GM12891 (cell line): ENCODE measurements at regions not wholly inside any gene's neighbourhood (a gene's known extent, or its start where the extent isn't known, plus 50 kb on each side); places are given as distances from the start of the nearest gene placed in this dataset.

Source experiments
- PAX5 ChIP-seq: IDR thresholded peaks from 2 replicates; pipeline ENCODE4 v1.6.1; 2011; ENCODE audit warnings: low read length, moderate library complexity, mild to moderate bottlenecking; ENCODE audit not compliant: insufficient read depth, severe bottlenecking
- POLR2A ChIP-seq: IDR thresholded peaks from 2 replicates; pipeline ENCODE4 v1.6.1; 2011; ENCODE audit warnings: low read depth, low read length, control low read depth
- POLR2AphosphoS5 ChIP-seq: IDR thresholded peaks from 2 replicates; pipeline ENCODE4 v1.6.1; 2011; ENCODE audit warnings: low read depth, low read length, control low read depth
- SPI1 ChIP-seq: IDR thresholded peaks from 2 replicates; pipeline ENCODE4 v1.6.1; 2011; ENCODE audit warnings: low read depth, low read length, control low read depth
- TAF1 ChIP-seq: IDR thresholded peaks from 2 replicates; pipeline ENCODE4 v1.6.1; 2011; ENCODE audit warnings: low read depth, low read length, control low read depth

GRCh38 chr17:79215631-79216030 is 141.0 kb downstream of the ENGASE start:
- no peak for TF ChIP-seq POLR2A
- no peak for TF ChIP-seq POLR2AphosphoS5
- no peak for TF ChIP-seq TAF1
- no peak for TF ChIP-seq PAX5
- no peak for TF ChIP-seq SPI1
